GM18498 (cell line): ENCODE measurements at regions not wholly inside any gene's neighbourhood (a gene's known extent, or its start where the extent isn't known, plus 50 kb on each side); places are given as distances from the start of the nearest gene placed in this dataset.
"Not testable (repeated sequence)": the region's sequence is repeated elsewhere in the genome, so short reads cannot be mapped to it uniquely, and the experiment has no call there.

ENCODE experiments used
- ATAC-seq: cut with Tn5 transposase; IDR thresholded peaks from one replicate; pipeline ENCODE4 v1.9.1; 2021; ENCODE audit warnings: mild to moderate bottlenecking, moderate library complexity; ENCODE audit not compliant: unreplicated experiment

GRCh38 chr11:38060920-38061319 is 1462.9 kb upstream of the RAG2 start:
- ATAC-seq = no peak

GRCh38 chr11:38060136-38060535 is 1462.1 kb upstream of the RAG2 start:
- ATAC-seq = no peak

- no peak for ATAC-seq
Measured at GRCh38 chr11:38046571-38047135, 1448.6 kb upstream of the RAG2 start.

- no peak for ATAC-seq
Measured at GRCh38 chr11:38043060-38043459, 1445.0 kb upstream of the RAG2 start.

- no peak for ATAC-seq
Measured at GRCh38 chr11:38038777-38039176, 1440.7 kb upstream of the RAG2 start.

GRCh38 chr11:38019072-38019775 is 1421.2 kb upstream of the RAG2 start:
- ATAC-seq = no peak

- no peak for ATAC-seq
Measured at GRCh38 chr11:38014405-38014804, 1416.4 kb upstream of the RAG2 start.

GRCh38 chr11:38013157-38013556 is 1415.1 kb upstream of the RAG2 start:
- no peak for ATAC-seq

- no peak for ATAC-seq
Measured at GRCh38 chr11:38011496-38011895, 1413.5 kb upstream of the RAG2 start.

- no peak for ATAC-seq
Measured at GRCh38 chr11:38009932-38010331, 1411.9 kb upstream of the RAG2 start.

GRCh38 chr11:38006466-38006865 is 1408.4 kb upstream of the RAG2 start:
- no peak for ATAC-seq

- no peak for ATAC-seq
Measured at GRCh38 chr11:38005597-38005996, 1407.6 kb upstream of the RAG2 start.

- no peak for ATAC-seq
Measured at GRCh38 chr11:37999171-37999570, 1401.1 kb upstream of the RAG2 start.

GRCh38 chr11:37995886-37996285 is 1397.8 kb upstream of the RAG2 start:
- ATAC-seq = no peak

- no peak for ATAC-seq
Measured at GRCh38 chr11:37988031-37988430, 1390.0 kb upstream of the RAG2 start.

GRCh38 chr11:37984991-37985390 is 1387.0 kb upstream of the RAG2 start:
- ATAC-seq = no peak

- ATAC-seq = no peak
Measured at GRCh38 chr11:37978647-37979046, 1380.6 kb upstream of the RAG2 start.

GRCh38 chr11:37973941-37974340 is 1375.9 kb upstream of the RAG2 start:
- no peak for ATAC-seq

- no peak for ATAC-seq
Measured at GRCh38 chr11:37972691-37973090, 1374.7 kb upstream of the RAG2 start.

GRCh38 chr11:37969336-37969735 is 1371.3 kb upstream of the RAG2 start:
- not testable (repeated sequence) for ATAC-seq

- no peak for ATAC-seq
Measured at GRCh38 chr11:37968148-37968547, 1370.1 kb upstream of the RAG2 start.

- no peak for ATAC-seq
Measured at GRCh38 chr11:37967635-37968034, 1369.6 kb upstream of the RAG2 start.

- no peak for ATAC-seq
Measured at GRCh38 chr11:37963440-37963839, 1365.4 kb upstream of the RAG2 start.
